Lower lobe of right lung (tissue), 2 donors: ENCODE measurements at regions not wholly inside any gene's neighbourhood (a gene's known extent, or its start where the extent isn't known, plus 50 kb on each side); places are given as distances from the start of the nearest gene placed in this dataset.

Experiments used
- ATAC-seq, 2 donors: fragments of 200-7000 bp; cut with Tn5 transposase; one replicate each; pipeline ENCODE4 v1.9.1; 2020 to 2022; ENCODE audit warnings: mild to moderate bottlenecking in 2 of 2, moderate library complexity in 2 of 2
- DNase-seq: peaks from one replicate; pipeline ENCODE4 v3.0.0-alpha.2; 2020
- H3K27ac ChIP-seq: fragments of 200-600 bp; one replicate; pipeline ENCODE4 v1.8.0; 2022
- H3K27me3 ChIP-seq: fragments of 200-600 bp; one replicate; pipeline ENCODE4 v1.8.0; 2022; ENCODE audit warnings: low read depth
- H3K36me3 ChIP-seq: fragments of 200-600 bp; one replicate; pipeline ENCODE4 v1.8.0; 2022; ENCODE audit warnings: mild to moderate bottlenecking
- H3K4me1 ChIP-seq: fragments of 200-600 bp; one replicate; pipeline ENCODE4 v1.8.0; 2022
- H3K4me3 ChIP-seq: fragments of 200-600 bp; one replicate; pipeline ENCODE4 v1.8.0; 2022; ENCODE audit warnings: mild to moderate bottlenecking
- H3K9me3 ChIP-seq: fragments of 200-600 bp; one replicate; pipeline ENCODE4 v1.8.0; 2022
- CTCF ChIP-seq: fragments of 200-600 bp; IDR thresholded peaks from one replicate; pipeline ENCODE4 v1.8.0; 2022; ENCODE audit warnings: antibody characterized with exemption, mild to moderate bottlenecking
- intact Hi-C: fragments of 100-400 bp; cut with DNase I; formaldehyde crosslinking; loops from one replicate; pipeline ENCODE4 v1.11.0; 2022
- donor health status: DM: no; HTN: yes; CAD: no; lungs with severe emphysema.

- no peak for TF ChIP-seq CTCF
- ATAC-seq (no peak), DNase-seq (no peak)
- H3K36me3 ChIP-seq = no peaks in the 10 kb centered on the region
- no peaks in the 10 kb centered on the region for H3K27me3 ChIP-seq
- H3K4me1 ChIP-seq = no peaks in the 10 kb centered on the region
- no peak overlapping the region for H3K4me3 ChIP-seq
- intact Hi-C loops = no loop called here
- peaks cover 19% of the 10 kb centered on the region for H3K9me3 ChIP-seq
- H3K27ac ChIP-seq = no peak overlapping the region
Measured at GRCh38 chr15:62257996-62258521, 93.0 kb upstream of the C2CD4B start.

- intact Hi-C loops = no loop called here
- H3K4me3 ChIP-seq = no peak overlapping the region
- no peaks in the 10 kb centered on the region for H3K27me3 ChIP-seq
- H3K36me3 ChIP-seq = no peaks in the 10 kb centered on the region
- DNase-seq (no peak), ATAC-seq (no peak)
- no peaks in the 10 kb centered on the region for H3K4me1 ChIP-seq
- H3K9me3 ChIP-seq = peaks cover 26% of the 10 kb centered on the region
- no peak for TF ChIP-seq CTCF
- no peak overlapping the region for H3K27ac ChIP-seq
Measured at GRCh38 chr15:62262305-62262941, 97.3 kb upstream of the C2CD4B start.

- DNase-seq (no peak), ATAC-seq (no peak)
- no peak overlapping the region for H3K4me3 ChIP-seq
- no peak for TF ChIP-seq CTCF
- H3K9me3 ChIP-seq = peaks cover 42% of the 10 kb centered on the region
- no peak overlapping the region for H3K27ac ChIP-seq
- no peaks in the 10 kb centered on the region for H3K27me3 ChIP-seq
- H3K4me1 ChIP-seq = no peaks in the 10 kb centered on the region
- intact Hi-C loops = no loop called here
- no peaks in the 10 kb centered on the region for H3K36me3 ChIP-seq
Measured at GRCh38 chr15:62264196-62264595, 99.1 kb upstream of the C2CD4B start.

- TF ChIP-seq CTCF = no peak
- H3K27me3 ChIP-seq = no peaks in the 10 kb centered on the region
- DNase-seq (no peak), ATAC-seq (no peak)
- no peaks in the 10 kb centered on the region for H3K36me3 ChIP-seq
- intact Hi-C loops = no loop called here
- no peaks in the 10 kb centered on the region for H3K4me1 ChIP-seq
- H3K27ac ChIP-seq = no peak overlapping the region
- no peak overlapping the region for H3K4me3 ChIP-seq
- peaks cover 41% of the 10 kb centered on the region for H3K9me3 ChIP-seq
Measured at GRCh38 chr15:62269504-62269903, 104.4 kb upstream of the C2CD4B start.

- intact Hi-C loops = no loop called here
- TF ChIP-seq CTCF = no peak
- ATAC-seq = no peak
- H3K4me3 ChIP-seq = no peak overlapping the region
- H3K4me1 ChIP-seq = no peaks in the 10 kb centered on the region
- DNase-seq = no peak
- H3K27me3 ChIP-seq = no peaks in the 10 kb centered on the region
- H3K27ac ChIP-seq = no peak overlapping the region
- H3K9me3 ChIP-seq = peaks cover 41% of the 10 kb centered on the region
- no peaks in the 10 kb centered on the region for H3K36me3 ChIP-seq
Measured at GRCh38 chr15:62270216-62270921, 105.3 kb upstream of the C2CD4B start.
